Breast epithelium (tissue), 3 donors: ENCODE measurements at regions not wholly inside any gene's neighbourhood (a gene's known extent, or its start where the extent isn't known, plus 50 kb on each side); places are given as distances from the start of the nearest gene placed in this dataset.

Experiments used
- CTCF ChIP-seq, 3 donors: fragments of 450-650 bp; IDR thresholded peaks; one replicate each; pipeline ENCODE4 v1.5.1; 2016 to 2017; ENCODE audit warnings: antibody characterized with exemption in 3 of 3, mild to moderate bottlenecking in 3 of 3, moderate library complexity in 3 of 3
- POLR2A ChIP-seq: fragments of 450-650 bp; IDR thresholded peaks from one replicate; pipeline ENCODE4 v1.6.1; 2016; ENCODE audit warnings: antibody characterized with exemption, mild to moderate bottlenecking, moderate library complexity

DNA sequence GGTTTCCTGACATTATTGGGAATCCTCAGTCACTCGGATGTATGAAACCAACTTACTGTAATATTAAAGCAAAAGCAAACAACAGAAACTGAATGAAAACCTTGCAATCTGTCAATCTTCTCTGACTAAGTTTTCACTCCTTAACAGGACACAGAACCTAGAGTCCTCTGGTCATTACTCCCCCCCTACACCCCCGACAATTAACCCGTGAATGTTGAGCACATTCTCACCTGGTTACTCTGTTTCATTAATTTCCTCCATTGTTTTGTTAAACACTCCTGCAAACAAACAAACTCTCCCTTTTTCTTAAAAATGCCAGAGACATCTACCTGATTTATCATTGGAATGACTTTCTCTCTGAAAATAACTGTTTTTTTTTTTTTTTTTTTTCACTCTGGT lies 469.0 kb upstream of the PRKX start:
- no peak for TF ChIP-seq CTCF (IDR thresholded peaks at IDR 0.05)
- TF ChIP-seq POLR2A, result no peak
